H9 (cell line): ENCODE measurements at regions not wholly inside any gene's neighbourhood (a gene's known extent, or its start where the extent isn't known, plus 50 kb on each side); places are given as distances from the start of the nearest gene placed in this dataset.
A peak's percentile ranks its signal among the peaks of the same experiment; 100 is the strongest.

Experiments
- DNase-seq: peaks from one replicate; pipeline ENCODE4 v3.0.0-alpha.2; 2017
- H2AFZ ChIP-seq: one replicate; pipeline ENCODE4 v1.6.1; 2013; ENCODE audit warnings: mild to moderate bottlenecking, low read length, control low read depth, moderate library complexity
- H2AK5ac ChIP-seq: 2 replicates; pipeline ENCODE4 v1.6.1; 2013; ENCODE audit warnings: low read length, control low read depth, mixed read lengths; ENCODE audit not compliant: insufficient read length
- H2BK120ac ChIP-seq: one replicate; pipeline ENCODE4 v1.6.1; 2013; ENCODE audit warnings: low read depth, mild to moderate bottlenecking, low read length, control low read depth, inconsistent platforms; ENCODE audit not compliant: poor library complexity, severe bottlenecking
- H2BK12ac ChIP-seq: 2 replicates; pipeline ENCODE4 v1.6.1; 2013; ENCODE audit warnings: low read length, control low read depth, mixed read lengths, low read depth; ENCODE audit not compliant: insufficient read length
- H2BK15ac ChIP-seq: 2 replicates; pipeline ENCODE4 v1.6.1; 2013; ENCODE audit warnings: low read depth, low read length, control low read depth
- H2BK20ac ChIP-seq: one replicate; pipeline ENCODE4 v1.6.1; 2013; ENCODE audit warnings: low read depth, mild to moderate bottlenecking, low read length, control low read depth, inconsistent platforms; ENCODE audit not compliant: poor library complexity, severe bottlenecking
- H2BK5ac ChIP-seq: 2 replicates; pipeline ENCODE4 v1.6.1; 2013; ENCODE audit warnings: low read length, control low read depth, mixed read lengths; ENCODE audit not compliant: insufficient read length
- H3K14ac ChIP-seq: 2 replicates; pipeline ENCODE4 v1.6.1; 2013; ENCODE audit warnings: low read length, control low read depth; ENCODE audit not compliant: insufficient read depth
- H3K18ac ChIP-seq: 2 replicates; pipeline ENCODE4 v1.6.1; 2013; ENCODE audit warnings: low read depth, mild to moderate bottlenecking, mixed read lengths, low read length, control low read depth; ENCODE audit not compliant: insufficient read length
- H3K23ac ChIP-seq: 2 replicates; pipeline ENCODE4 v1.6.1; 2013; ENCODE audit warnings: low read length, control low read depth, mixed read lengths, low read depth; ENCODE audit not compliant: insufficient read length
- H3K23me2 ChIP-seq: 2 replicates; pipeline ENCODE4 v1.6.1; 2013; ENCODE audit warnings: low read depth, mild to moderate bottlenecking, mixed read lengths, low read length, control low read depth; ENCODE audit not compliant: insufficient read length, poor library complexity, severe bottlenecking
- H3K27ac ChIP-seq: 2 replicates; pipeline ENCODE4 v1.5.1; 2013; ENCODE audit warnings: low read length, control low read depth, mixed read lengths, low read depth; ENCODE audit not compliant: insufficient read length
- H3K27me3 ChIP-seq: 2 replicates; pipeline ENCODE4 v1.6.1; 2013; ENCODE audit warnings: low read length, control low read depth, inconsistent platforms; ENCODE audit not compliant: insufficient read depth
- H3K4ac ChIP-seq: 2 replicates; pipeline ENCODE4 v1.6.1; 2013; ENCODE audit warnings: low read depth, mild to moderate bottlenecking, control low read depth, inconsistent platforms, low read length, moderate library complexity
- H3K4me1 ChIP-seq: 2 replicates; pipeline ENCODE4 v1.6.1; 2013; ENCODE audit warnings: low read length, control low read depth, inconsistent platforms; ENCODE audit not compliant: insufficient read depth
- H3K4me2 ChIP-seq: 2 replicates; pipeline ENCODE4 v1.6.1; 2013; ENCODE audit warnings: low read length, control low read depth, mixed read lengths; ENCODE audit not compliant: insufficient read length, insufficient read depth
- H3K56ac ChIP-seq: 2 replicates; pipeline ENCODE4 v1.6.1; 2013; ENCODE audit warnings: low read depth, mild to moderate bottlenecking, mixed read lengths, low read length, control low read depth; ENCODE audit not compliant: insufficient read length
- H3K79me1 ChIP-seq: 2 replicates; pipeline ENCODE4 v1.6.1; 2013; ENCODE audit warnings: low read depth, mild to moderate bottlenecking, moderate library complexity, low read length, control low read depth, inconsistent platforms; ENCODE audit not compliant: insufficient read depth, poor library complexity, severe bottlenecking
- H3K79me2 ChIP-seq: 2 replicates; pipeline ENCODE4 v1.6.1; 2013; ENCODE audit warnings: low read length, control low read depth, inconsistent platforms; ENCODE audit not compliant: insufficient read depth
- H3K9ac ChIP-seq: 2 replicates; pipeline ENCODE4 v1.6.1; 2013; ENCODE audit warnings: low read length, control low read depth, mixed read lengths; ENCODE audit not compliant: insufficient read length; ENCODE audit errors: extremely low read depth
- H3K9me3 ChIP-seq: one replicate; pipeline ENCODE4 v1.6.1; 2013; ENCODE audit warnings: low read depth, low read length, inconsistent platforms; ENCODE audit not compliant: control insufficient read depth
- H3T11ph ChIP-seq: one replicate; pipeline ENCODE4 v1.6.1; 2013; ENCODE audit warnings: mild to moderate bottlenecking, low read length, control low read depth, inconsistent platforms
- H4K20me1 ChIP-seq: one replicate; pipeline ENCODE4 v1.6.1; 2013; ENCODE audit not compliant: control insufficient read depth, insufficient read length, insufficient read depth
- H4K5ac ChIP-seq: 2 replicates; pipeline ENCODE4 v1.6.1; 2013; ENCODE audit warnings: low read depth, mild to moderate bottlenecking, mixed read lengths, low read length, control low read depth; ENCODE audit not compliant: insufficient read length
- H4K8ac ChIP-seq: replicated peaks from 2 replicates; pipeline ENCODE4 v1.6.1; 2013; ENCODE audit warnings: low read length, control low read depth, mixed read lengths, low read depth; ENCODE audit not compliant: insufficient read length
- H4K91ac ChIP-seq: 2 replicates; pipeline ENCODE4 v1.6.1; 2013; ENCODE audit warnings: low read depth, mild to moderate bottlenecking, moderate library complexity, mixed read lengths, low read length, control low read depth; ENCODE audit not compliant: insufficient read length
- H3K27ac Mint-ChIP-seq, 3 experiments: 2 replicates in 2 of 3; 3 replicates in 1 of 3; pipeline ENCODE4 v1.8.0; 2020 to 2021; ENCODE audit warnings: mixed read lengths in 3 of 3, mild to moderate bottlenecking in 1 of 3, moderate library complexity in 1 of 3
- H3K27me3 Mint-ChIP-seq: 2 replicates; pipeline ENCODE4 v1.8.0; 2021; ENCODE audit warnings: low read depth, mild to moderate bottlenecking, moderate library complexity, mixed read lengths
- H3K36me3 Mint-ChIP-seq, 3 experiments: 2 replicates in 2 of 3; 3 replicates in 1 of 3; pipeline ENCODE4 v1.8.0; 2020 to 2021; ENCODE audit warnings: low read depth in 3 of 3, mixed read lengths in 3 of 3; ENCODE audit not compliant: insufficient read depth in 1 of 3
- H3K4me1 Mint-ChIP-seq, 2 experiments: 2 replicates each; pipeline ENCODE4 v1.8.0; 2020; ENCODE audit warnings: mixed read lengths in 2 of 2
- H3K4me3 Mint-ChIP-seq, 2 experiments: 2 replicates in 1 of 2; 3 replicates in 1 of 2; pipeline ENCODE4 v1.8.0; 2020 to 2021; ENCODE audit warnings: mild to moderate bottlenecking in 2 of 2, mixed read lengths in 2 of 2, moderate library complexity in 1 of 2
- H3K9me3 Mint-ChIP-seq, 2 experiments: 2 replicates in 1 of 2; 3 replicates in 1 of 2; pipeline ENCODE4 v1.8.0; 2020; ENCODE audit warnings: mild to moderate bottlenecking in 2 of 2, mixed read lengths in 2 of 2, moderate library complexity in 1 of 2
- WGBS: extraction: QIAGEN DNeasy Blood & Tissue Kit; methylation state at CpG from one replicate; pipeline ENCODE4 v1.1.7; 2013; ENCODE audit warnings: missing lambda C conversion rate, low lambda C conversion rate, mixed read lengths; ENCODE audit not compliant: insufficient read length; ENCODE audit errors: extremely low coverage; 5-methylcytosine and 5-hydroxymethylcytosine counted together
- TF ChIP-seq, protein P1 (sequence below): fragments of 200-600 bp; sonication (generic); conservative IDR thresholded peaks from 3 replicates; pipeline ENCODE4 v1.8.0; 2021; ENCODE audit warnings: antibody characterized with exemption, mild to moderate bottlenecking

DNA sequence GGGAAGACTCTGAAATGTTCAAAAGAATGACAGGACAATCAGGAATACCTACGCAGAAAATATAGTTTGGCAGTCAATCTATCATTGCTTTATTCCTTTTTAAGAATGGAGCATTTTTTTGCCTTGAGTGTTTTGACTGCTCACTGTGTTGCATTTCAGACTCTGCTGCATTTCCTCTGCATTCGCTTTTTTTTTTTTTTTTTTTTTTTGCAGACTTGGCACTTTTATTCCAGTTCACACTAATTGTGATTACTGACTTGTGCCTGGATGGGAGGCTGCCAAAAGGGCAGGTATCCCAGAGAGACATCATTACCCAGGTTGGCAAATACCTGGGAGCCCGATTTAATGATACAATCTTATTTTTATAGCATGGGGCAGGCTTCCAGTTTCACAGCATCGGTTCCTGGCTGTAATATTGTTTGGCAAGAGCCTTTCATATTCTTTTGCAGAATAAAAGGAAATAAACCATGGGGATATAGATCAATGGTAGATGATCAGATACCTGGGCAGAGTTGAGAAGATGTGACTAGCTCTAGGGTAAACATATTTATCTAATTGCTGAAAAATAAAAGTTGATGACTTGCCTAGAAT, 1132.6 kb downstream of the MAT2B start:
- peak overlapping the region in 1 of 3 experiments; percentile 14; a peak in 1 of 7 replicates for H3K27ac Mint-ChIP-seq
- no peak overlapping the region for H2BK20ac ChIP-seq
- H3K36me3 Mint-ChIP-seq = no peaks in the 10 kb centered on the region

More for the DNA sequence above, 1132.6 kb downstream of the MAT2B start:
- Mint-ChIP-seq H3K4me3 (no peak overlapping the region), H3K9me3 (no peaks in the 10 kb centered on the region), H3K4me1 (no peaks in the 10 kb centered on the region), H3K27me3 (no peaks in the 10 kb centered on the region)
- no peak overlapping the region for H2BK5ac ChIP-seq
- no peak overlapping the region for H2AFZ ChIP-seq
- no peak overlapping the region for H4K5ac ChIP-seq
- DNase-seq = no peak
- H3T11ph ChIP-seq = no peak overlapping the region
- H3K23me2 ChIP-seq = no peaks in the 10 kb centered on the region
- TF ChIP-seq, protein P1, sequence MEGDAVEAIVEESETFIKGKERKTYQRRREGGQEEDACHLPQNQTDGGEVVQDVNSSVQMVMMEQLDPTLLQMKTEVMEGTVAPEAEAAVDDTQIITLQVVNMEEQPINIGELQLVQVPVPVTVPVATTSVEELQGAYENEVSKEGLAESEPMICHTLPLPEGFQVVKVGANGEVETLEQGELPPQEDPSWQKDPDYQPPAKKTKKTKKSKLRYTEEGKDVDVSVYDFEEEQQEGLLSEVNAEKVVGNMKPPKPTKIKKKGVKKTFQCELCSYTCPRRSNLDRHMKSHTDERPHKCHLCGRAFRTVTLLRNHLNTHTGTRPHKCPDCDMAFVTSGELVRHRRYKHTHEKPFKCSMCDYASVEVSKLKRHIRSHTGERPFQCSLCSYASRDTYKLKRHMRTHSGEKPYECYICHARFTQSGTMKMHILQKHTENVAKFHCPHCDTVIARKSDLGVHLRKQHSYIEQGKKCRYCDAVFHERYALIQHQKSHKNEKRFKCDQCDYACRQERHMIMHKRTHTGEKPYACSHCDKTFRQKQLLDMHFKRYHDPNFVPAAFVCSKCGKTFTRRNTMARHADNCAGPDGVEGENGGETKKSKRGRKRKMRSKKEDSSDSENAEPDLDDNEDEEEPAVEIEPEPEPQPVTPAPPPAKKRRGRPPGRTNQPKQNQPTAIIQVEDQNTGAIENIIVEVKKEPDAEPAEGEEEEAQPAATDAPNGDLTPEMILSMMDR = no peak
- no peak overlapping the region for H3K56ac ChIP-seq
- H3K9me3 ChIP-seq = no peaks in the 10 kb centered on the region
- no peak overlapping the region for H3K14ac ChIP-seq
- no peak overlapping the region for H2AK5ac ChIP-seq
- no peaks in the 10 kb centered on the region for H3K79me2 ChIP-seq
- no peak overlapping the region for H3K27ac ChIP-seq
- no peak overlapping the region for H3K9ac ChIP-seq
- H4K91ac ChIP-seq = no peak overlapping the region
- H4K20me1 ChIP-seq = no peaks in the 10 kb centered on the region
- H3K79me1 ChIP-seq = no peaks in the 10 kb centered on the region
- no peak overlapping the region for H2BK12ac ChIP-seq
- H3K18ac ChIP-seq = no peak overlapping the region
- no peaks in the 10 kb centered on the region for H3K27me3 ChIP-seq
- H4K8ac ChIP-seq = no peak overlapping the region
- WGBS = no CpG with 5 or more reads among the region's 4 CpGs
- no peak overlapping the region for H3K4ac ChIP-seq
- H2BK15ac ChIP-seq = no peak overlapping the region
- H3K23ac ChIP-seq = no peak overlapping the region
- no peaks in the 10 kb centered on the region for H3K4me1 ChIP-seq
- no peak overlapping the region for H2BK120ac ChIP-seq
- no peak overlapping the region for H3K4me2 ChIP-seq
